HL-60 (cell line): ENCODE measurements at regions not wholly inside any gene's neighbourhood (a gene's known extent, or its start where the extent isn't known, plus 50 kb on each side); places are given as distances from the start of the nearest gene placed in this dataset.

Experiments used
- POLR2AphosphoS5 ChIP-seq: IDR thresholded peaks from 2 replicates; pipeline ENCODE4 v1.6.1; 2012; ENCODE audit warnings: low read depth
- SPI1 ChIP-seq: IDR thresholded peaks from 2 replicates; pipeline ENCODE4 v1.6.1; 2012; ENCODE audit warnings: low read depth, mild to moderate bottlenecking, borderline replicate concordance
- TF ChIP-seq, protein P1 (sequence below): IDR thresholded peaks from one replicate; pipeline ENCODE4 v1.5.1; 2011; ENCODE audit warnings: low read length, control low read depth, inconsistent platforms; ENCODE audit not compliant: insufficient read depth

DNA sequence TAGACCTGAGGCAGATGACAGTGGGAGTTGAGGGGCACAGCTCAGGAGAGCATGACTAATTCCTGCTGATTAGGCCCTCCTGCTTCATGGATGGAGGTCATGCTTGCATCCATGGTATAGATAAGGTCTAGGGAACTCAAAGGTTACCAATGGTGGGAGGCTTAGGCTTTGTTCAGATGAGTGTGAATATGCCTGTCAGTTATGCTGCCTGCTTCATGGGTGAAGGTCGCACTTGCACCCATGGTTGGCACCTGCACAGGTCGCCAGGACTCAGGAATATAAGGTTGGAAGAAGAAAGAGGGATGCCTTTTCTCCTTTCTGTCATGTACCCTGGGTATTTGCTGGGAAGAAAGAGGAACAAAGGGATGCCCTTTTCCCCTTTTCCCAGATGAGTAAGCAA, 53.4 kb upstream of the GJB6 start:
- TF ChIP-seq, protein P1, sequence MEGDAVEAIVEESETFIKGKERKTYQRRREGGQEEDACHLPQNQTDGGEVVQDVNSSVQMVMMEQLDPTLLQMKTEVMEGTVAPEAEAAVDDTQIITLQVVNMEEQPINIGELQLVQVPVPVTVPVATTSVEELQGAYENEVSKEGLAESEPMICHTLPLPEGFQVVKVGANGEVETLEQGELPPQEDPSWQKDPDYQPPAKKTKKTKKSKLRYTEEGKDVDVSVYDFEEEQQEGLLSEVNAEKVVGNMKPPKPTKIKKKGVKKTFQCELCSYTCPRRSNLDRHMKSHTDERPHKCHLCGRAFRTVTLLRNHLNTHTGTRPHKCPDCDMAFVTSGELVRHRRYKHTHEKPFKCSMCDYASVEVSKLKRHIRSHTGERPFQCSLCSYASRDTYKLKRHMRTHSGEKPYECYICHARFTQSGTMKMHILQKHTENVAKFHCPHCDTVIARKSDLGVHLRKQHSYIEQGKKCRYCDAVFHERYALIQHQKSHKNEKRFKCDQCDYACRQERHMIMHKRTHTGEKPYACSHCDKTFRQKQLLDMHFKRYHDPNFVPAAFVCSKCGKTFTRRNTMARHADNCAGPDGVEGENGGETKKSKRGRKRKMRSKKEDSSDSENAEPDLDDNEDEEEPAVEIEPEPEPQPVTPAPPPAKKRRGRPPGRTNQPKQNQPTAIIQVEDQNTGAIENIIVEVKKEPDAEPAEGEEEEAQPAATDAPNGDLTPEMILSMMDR: no peak
- TF ChIP-seq SPI1 (no peak), POLR2AphosphoS5 (no peak)
